Large intestine (tissue), 3 donors: ENCODE measurements at regions not wholly inside any gene's neighbourhood (a gene's known extent, or its start where the extent isn't known, plus 50 kb on each side); places are given as distances from the start of the nearest gene placed in this dataset.

Experiments
- DNase-seq, 2 donors: peaks; one replicate each; pipeline versions ENCODE4 v3.0.0 to v3.0.0-alpha.2; 2013
- H3K27ac ChIP-seq: one replicate; pipeline ENCODE4 v1.5.1; 2013; ENCODE audit warnings: low read length
- H3K27me3 ChIP-seq: 2 replicates; pipeline ENCODE4 v1.6.1; 2013; ENCODE audit warnings: low read length; ENCODE audit not compliant: control insufficient read depth, insufficient read depth
- H3K36me3 ChIP-seq: 2 replicates; pipeline ENCODE4 v1.6.1; 2013; ENCODE audit warnings: low read length; ENCODE audit not compliant: control insufficient read depth, insufficient read depth
- H3K4me1 ChIP-seq: one replicate; pipeline ENCODE4 v1.6.1; 2013; ENCODE audit warnings: low read length; ENCODE audit not compliant: control insufficient read depth, insufficient read depth
- H3K4me3 ChIP-seq: one replicate; pipeline ENCODE4 v1.5.1; 2013; ENCODE audit warnings: low read length
- H3K9me3 ChIP-seq: one replicate; pipeline ENCODE4 v1.6.1; 2013; ENCODE audit warnings: mild to moderate bottlenecking, low read depth, low read length, moderate library complexity; ENCODE audit not compliant: control insufficient read depth
- WGBS: methylation state at CpG from one replicate; pipeline ENCODE4 v1.1.5; 2013; ENCODE audit warnings: low lambda C conversion rate; ENCODE audit not compliant: insufficient coverage; 5-methylcytosine and 5-hydroxymethylcytosine counted together

- no peaks in the 10 kb centered on the region for H3K27me3 ChIP-seq
- no peaks in the 10 kb centered on the region for H3K9me3 ChIP-seq
- no CpG with 5 or more reads among the region's 5 CpGs for WGBS
- H3K36me3 ChIP-seq = no peaks in the 10 kb centered on the region
- H3K4me3 ChIP-seq = no peak overlapping the region
- DNase-seq = no peak
- peak overlapping the region; percentile 91 for H3K27ac ChIP-seq
- H3K4me1 ChIP-seq = peaks cover 29% of the 10 kb centered on the region
Measured at GRCh38 chrX:68895778-68896177, 67.0 kb downstream of the EFNB1 start.

GRCh38 chrX:68895341-68895755, 66.5 kb downstream of the EFNB1 start:
- H3K9me3 ChIP-seq = no peaks in the 10 kb centered on the region
- H3K36me3 ChIP-seq = no peaks in the 10 kb centered on the region
- no peak overlapping the region for H3K4me3 ChIP-seq
- no peaks in the 10 kb centered on the region for H3K27me3 ChIP-seq
- H3K27ac ChIP-seq = peak overlapping the region; percentile 91
- peaks cover 29% of the 10 kb centered on the region for H3K4me1 ChIP-seq
- no CpG with 5 or more reads among the region's 4 CpGs for WGBS
- peak; percentile 75 to 87 for DNase-seq

- WGBS = no CpG with 5 or more reads among the region's 49 CpGs
- DNase-seq = peak in 1 of 2 donors; percentile 59
Measured at GRCh38 chrX:68894513-68895340, 65.9 kb downstream of the EFNB1 start.

GRCh38 chrX:68894142-68894512, 65.3 kb downstream of the EFNB1 start:
- no peak for DNase-seq
- H3K36me3 ChIP-seq = no peaks in the 10 kb centered on the region
- no peak overlapping the region for H3K4me3 ChIP-seq
- H3K9me3 ChIP-seq = no peaks in the 10 kb centered on the region
- H3K27ac ChIP-seq = peak overlapping the region; percentile 91
- WGBS = no CpG with 5 or more reads among the region's 8 CpGs
- H3K27me3 ChIP-seq = no peaks in the 10 kb centered on the region
- H3K4me1 ChIP-seq = peaks cover 29% of the 10 kb centered on the region

More at GRCh38 chrX:68894513-68895340, 65.9 kb downstream of the EFNB1 start:
- H3K27me3 ChIP-seq = no peaks in the 10 kb centered on the region
- H3K4me3 ChIP-seq = no peak overlapping the region
- H3K4me1 ChIP-seq = peaks cover 29% of the 10 kb centered on the region
- no peaks in the 10 kb centered on the region for H3K36me3 ChIP-seq
- no peaks in the 10 kb centered on the region for H3K9me3 ChIP-seq
- H3K27ac ChIP-seq = peak overlapping the region; percentile 91

- no peak overlapping the region for H3K4me3 ChIP-seq
- no CpG with 5 or more reads among the region's 13 CpGs for WGBS
Measured at GRCh38 chrX:68892651-68893050, 63.8 kb downstream of the EFNB1 start.

GRCh38 chrX:68892134-68892533, 63.3 kb downstream of the EFNB1 start:
- H3K4me1 ChIP-seq = peaks cover 29% of the 10 kb centered on the region
- no peaks in the 10 kb centered on the region for H3K27me3 ChIP-seq
- no CpG with 5 or more reads among the region's 2 CpGs for WGBS
- H3K4me3 ChIP-seq = no peak overlapping the region
- no peak overlapping the region for H3K27ac ChIP-seq
- no peak for DNase-seq
- no peaks in the 10 kb centered on the region for H3K36me3 ChIP-seq
- no peaks in the 10 kb centered on the region for H3K9me3 ChIP-seq

More at GRCh38 chrX:68892651-68893050, 63.8 kb downstream of the EFNB1 start:
- DNase-seq = no peak
- H3K9me3 ChIP-seq = no peaks in the 10 kb centered on the region
- H3K27ac ChIP-seq = no peak overlapping the region
- H3K27me3 ChIP-seq = no peaks in the 10 kb centered on the region
- H3K4me1 ChIP-seq = peaks cover 29% of the 10 kb centered on the region
- no peaks in the 10 kb centered on the region for H3K36me3 ChIP-seq
